GM12865 (cell line): ENCODE measurements at regions not wholly inside any gene's neighbourhood (a gene's known extent, or its start where the extent isn't known, plus 50 kb on each side); places are given as distances from the start of the nearest gene placed in this dataset.

Source experiments
- DNase-seq: peaks from one replicate; pipeline ENCODE4 v3.0.0; 2010; ENCODE audit warnings: low read depth
- H3K4me3 ChIP-seq: 2 replicates; pipeline ENCODE4 v1.5.1; 2011; ENCODE audit warnings: mild to moderate bottlenecking, low read depth, low read length, control low read depth
- CTCF ChIP-seq: IDR thresholded peaks from 2 replicates; pipeline ENCODE4 v1.5.1; 2011; ENCODE audit warnings: low read length, control low read depth, low read depth, inconsistent platforms; ENCODE audit not compliant: insufficient read depth; ENCODE audit errors: missing control alignments

DNA sequence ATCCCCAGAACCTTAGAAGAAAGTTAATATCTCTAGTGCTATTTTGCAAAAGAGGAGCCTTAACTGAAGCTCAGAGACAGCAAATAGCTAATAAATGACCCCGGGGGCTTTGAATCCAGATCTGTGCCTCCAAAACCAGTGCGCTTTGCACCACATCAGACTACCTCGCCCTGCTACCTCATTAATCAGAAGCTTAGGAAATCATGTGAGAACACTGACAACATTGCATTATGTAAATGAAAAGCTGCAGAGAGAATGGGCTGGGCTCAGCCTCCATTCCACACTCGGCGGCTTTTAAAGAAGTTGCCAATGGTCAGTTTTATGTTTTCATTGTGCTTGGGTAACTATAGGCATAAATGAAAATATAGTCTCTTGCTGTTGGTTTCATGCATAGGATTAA lies 54.0 kb upstream of the STMND1 start:
- no peak for DNase-seq
- no peak overlapping the region for H3K4me3 ChIP-seq
- no peak for TF ChIP-seq CTCF

GRCh38 chr6:17045581-17046322 lies 56.1 kb upstream of the STMND1 start:
- no peak for TF ChIP-seq CTCF
- no peak overlapping the region for H3K4me3 ChIP-seq
- no peak for DNase-seq

- no peak for DNase-seq
- TF ChIP-seq CTCF: no peak
- no peak overlapping the region for H3K4me3 ChIP-seq
Measured at GRCh38 chr6:17043148-17043522, 58.7 kb upstream of the STMND1 start.

- no peak for TF ChIP-seq CTCF
- no peak overlapping the region for H3K4me3 ChIP-seq
- no peak for DNase-seq
Measured at GRCh38 chr6:17042422-17043147, 59.3 kb upstream of the STMND1 start.

DNA sequence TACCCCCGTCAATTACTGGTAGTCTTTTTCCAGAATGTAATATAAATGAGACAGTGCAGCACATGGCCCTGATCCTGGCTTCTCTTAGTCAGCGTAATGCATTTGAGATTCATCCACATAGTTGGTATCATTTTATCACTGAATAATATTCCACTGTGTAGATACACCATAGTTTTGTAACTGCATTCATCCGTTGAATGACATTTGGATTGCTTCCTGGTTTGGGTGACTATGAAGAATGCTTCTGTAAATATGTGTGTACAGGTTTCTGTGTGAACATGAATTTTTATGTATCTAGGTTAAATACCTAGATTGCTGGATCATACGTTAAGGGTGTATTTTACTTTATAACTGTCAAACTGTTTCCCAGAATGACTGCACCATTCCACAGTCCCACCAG lies 62.6 kb upstream of the STMND1 start:
- DNase-seq: no peak
- H3K4me3 ChIP-seq: no peak overlapping the region
- TF ChIP-seq CTCF: no peak

DNA sequence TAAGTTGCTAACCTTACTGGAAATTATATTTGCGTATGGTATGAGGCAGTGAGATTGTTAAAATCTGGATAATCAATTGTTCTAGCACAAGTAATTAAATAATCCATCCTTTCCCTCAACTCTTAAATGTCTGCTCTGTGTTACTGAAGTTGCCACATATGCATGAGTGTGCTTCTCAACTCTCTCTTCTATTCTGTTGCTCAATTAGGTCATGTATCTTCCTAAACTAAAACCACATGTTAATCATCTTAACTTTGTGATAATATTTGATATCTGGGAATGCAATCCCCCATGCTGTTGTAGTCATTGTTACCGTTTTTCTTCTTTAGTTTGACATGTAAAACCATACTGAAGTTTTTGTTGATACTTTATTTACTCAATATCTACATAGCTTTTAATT lies 63.5 kb upstream of the STMND1 start:
- no peak for TF ChIP-seq CTCF
- DNase-seq: no peak
- no peak overlapping the region for H3K4me3 ChIP-seq

DNA sequence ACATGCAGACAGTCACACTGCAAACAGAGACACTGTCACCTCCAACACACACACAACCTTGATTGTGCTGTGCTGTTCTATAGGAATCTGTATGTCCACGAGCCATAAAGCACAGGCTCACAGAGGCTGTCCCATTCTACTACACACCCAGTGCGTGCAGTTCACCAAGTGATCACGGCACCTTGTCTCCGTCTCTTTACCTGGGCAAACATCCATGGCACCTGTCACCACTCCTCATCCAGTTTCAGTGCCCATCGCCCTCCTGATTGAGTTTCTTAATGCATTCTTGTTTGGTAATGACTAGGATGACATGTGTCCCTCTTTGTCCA lies 65.8 kb upstream of the STMND1 start:
- DNase-seq: no peak
- H3K4me3 ChIP-seq: no peak overlapping the region
- TF ChIP-seq CTCF: no peak
